H9 (cell line): ENCODE measurements at regions not wholly inside any gene's neighbourhood (a gene's known extent, or its start where the extent isn't known, plus 50 kb on each side); places are given as distances from the start of the nearest gene placed in this dataset.

Experiments
- DNase-seq: peaks from one replicate; pipeline ENCODE4 v3.0.0-alpha.2; 2017
- H2AFZ ChIP-seq: one replicate; pipeline ENCODE4 v1.6.1; 2013; ENCODE audit warnings: mild to moderate bottlenecking, low read length, control low read depth, moderate library complexity
- H2AK5ac ChIP-seq: 2 replicates; pipeline ENCODE4 v1.6.1; 2013; ENCODE audit warnings: low read length, control low read depth, mixed read lengths; ENCODE audit not compliant: insufficient read length
- H2BK120ac ChIP-seq: one replicate; pipeline ENCODE4 v1.6.1; 2013; ENCODE audit warnings: low read depth, mild to moderate bottlenecking, low read length, control low read depth, inconsistent platforms; ENCODE audit not compliant: poor library complexity, severe bottlenecking
- H2BK12ac ChIP-seq: 2 replicates; pipeline ENCODE4 v1.6.1; 2013; ENCODE audit warnings: low read length, control low read depth, mixed read lengths, low read depth; ENCODE audit not compliant: insufficient read length
- H2BK15ac ChIP-seq: 2 replicates; pipeline ENCODE4 v1.6.1; 2013; ENCODE audit warnings: low read depth, low read length, control low read depth
- H2BK20ac ChIP-seq: one replicate; pipeline ENCODE4 v1.6.1; 2013; ENCODE audit warnings: low read depth, mild to moderate bottlenecking, low read length, control low read depth, inconsistent platforms; ENCODE audit not compliant: poor library complexity, severe bottlenecking
- H2BK5ac ChIP-seq: 2 replicates; pipeline ENCODE4 v1.6.1; 2013; ENCODE audit warnings: low read length, control low read depth, mixed read lengths; ENCODE audit not compliant: insufficient read length
- H3K14ac ChIP-seq: 2 replicates; pipeline ENCODE4 v1.6.1; 2013; ENCODE audit warnings: low read length, control low read depth; ENCODE audit not compliant: insufficient read depth
- H3K18ac ChIP-seq: 2 replicates; pipeline ENCODE4 v1.6.1; 2013; ENCODE audit warnings: low read depth, mild to moderate bottlenecking, mixed read lengths, low read length, control low read depth; ENCODE audit not compliant: insufficient read length
- H3K23ac ChIP-seq: 2 replicates; pipeline ENCODE4 v1.6.1; 2013; ENCODE audit warnings: low read length, control low read depth, mixed read lengths, low read depth; ENCODE audit not compliant: insufficient read length
- H3K23me2 ChIP-seq: 2 replicates; pipeline ENCODE4 v1.6.1; 2013; ENCODE audit warnings: low read depth, mild to moderate bottlenecking, mixed read lengths, low read length, control low read depth; ENCODE audit not compliant: insufficient read length, poor library complexity, severe bottlenecking
- H3K27ac ChIP-seq: 2 replicates; pipeline ENCODE4 v1.5.1; 2013; ENCODE audit warnings: low read length, control low read depth, mixed read lengths, low read depth; ENCODE audit not compliant: insufficient read length
- H3K27me3 ChIP-seq: 2 replicates; pipeline ENCODE4 v1.6.1; 2013; ENCODE audit warnings: low read length, control low read depth, inconsistent platforms; ENCODE audit not compliant: insufficient read depth
- H3K4ac ChIP-seq: 2 replicates; pipeline ENCODE4 v1.6.1; 2013; ENCODE audit warnings: low read depth, mild to moderate bottlenecking, control low read depth, inconsistent platforms, low read length, moderate library complexity
- H3K4me1 ChIP-seq: 2 replicates; pipeline ENCODE4 v1.6.1; 2013; ENCODE audit warnings: low read length, control low read depth, inconsistent platforms; ENCODE audit not compliant: insufficient read depth
- H3K4me2 ChIP-seq: 2 replicates; pipeline ENCODE4 v1.6.1; 2013; ENCODE audit warnings: low read length, control low read depth, mixed read lengths; ENCODE audit not compliant: insufficient read length, insufficient read depth
- H3K56ac ChIP-seq: 2 replicates; pipeline ENCODE4 v1.6.1; 2013; ENCODE audit warnings: low read depth, mild to moderate bottlenecking, mixed read lengths, low read length, control low read depth; ENCODE audit not compliant: insufficient read length
- H3K79me1 ChIP-seq: 2 replicates; pipeline ENCODE4 v1.6.1; 2013; ENCODE audit warnings: low read depth, mild to moderate bottlenecking, moderate library complexity, low read length, control low read depth, inconsistent platforms; ENCODE audit not compliant: insufficient read depth, poor library complexity, severe bottlenecking
- H3K79me2 ChIP-seq: 2 replicates; pipeline ENCODE4 v1.6.1; 2013; ENCODE audit warnings: low read length, control low read depth, inconsistent platforms; ENCODE audit not compliant: insufficient read depth
- H3K9ac ChIP-seq: 2 replicates; pipeline ENCODE4 v1.6.1; 2013; ENCODE audit warnings: low read length, control low read depth, mixed read lengths; ENCODE audit not compliant: insufficient read length; ENCODE audit errors: extremely low read depth
- H3K9me3 ChIP-seq: one replicate; pipeline ENCODE4 v1.6.1; 2013; ENCODE audit warnings: low read depth, low read length, inconsistent platforms; ENCODE audit not compliant: control insufficient read depth
- H3T11ph ChIP-seq: one replicate; pipeline ENCODE4 v1.6.1; 2013; ENCODE audit warnings: mild to moderate bottlenecking, low read length, control low read depth, inconsistent platforms
- H4K20me1 ChIP-seq: one replicate; pipeline ENCODE4 v1.6.1; 2013; ENCODE audit not compliant: control insufficient read depth, insufficient read length, insufficient read depth
- H4K5ac ChIP-seq: 2 replicates; pipeline ENCODE4 v1.6.1; 2013; ENCODE audit warnings: low read depth, mild to moderate bottlenecking, mixed read lengths, low read length, control low read depth; ENCODE audit not compliant: insufficient read length
- H4K8ac ChIP-seq: replicated peaks from 2 replicates; pipeline ENCODE4 v1.6.1; 2013; ENCODE audit warnings: low read length, control low read depth, mixed read lengths, low read depth; ENCODE audit not compliant: insufficient read length
- H4K91ac ChIP-seq: 2 replicates; pipeline ENCODE4 v1.6.1; 2013; ENCODE audit warnings: low read depth, mild to moderate bottlenecking, moderate library complexity, mixed read lengths, low read length, control low read depth; ENCODE audit not compliant: insufficient read length
- H3K27ac Mint-ChIP-seq, 3 experiments: 2 replicates in 2 of 3; 3 replicates in 1 of 3; pipeline ENCODE4 v1.8.0; 2020 to 2021; ENCODE audit warnings: mixed read lengths in 3 of 3, mild to moderate bottlenecking in 1 of 3, moderate library complexity in 1 of 3
- H3K27me3 Mint-ChIP-seq: 2 replicates; pipeline ENCODE4 v1.8.0; 2021; ENCODE audit warnings: low read depth, mild to moderate bottlenecking, moderate library complexity, mixed read lengths
- H3K36me3 Mint-ChIP-seq, 3 experiments: 2 replicates in 2 of 3; 3 replicates in 1 of 3; pipeline ENCODE4 v1.8.0; 2020 to 2021; ENCODE audit warnings: low read depth in 3 of 3, mixed read lengths in 3 of 3; ENCODE audit not compliant: insufficient read depth in 1 of 3
- H3K4me1 Mint-ChIP-seq, 2 experiments: 2 replicates each; pipeline ENCODE4 v1.8.0; 2020; ENCODE audit warnings: mixed read lengths in 2 of 2
- H3K4me3 Mint-ChIP-seq, 2 experiments: 2 replicates in 1 of 2; 3 replicates in 1 of 2; pipeline ENCODE4 v1.8.0; 2020 to 2021; ENCODE audit warnings: mild to moderate bottlenecking in 2 of 2, mixed read lengths in 2 of 2, moderate library complexity in 1 of 2
- H3K9me3 Mint-ChIP-seq, 2 experiments: 2 replicates in 1 of 2; 3 replicates in 1 of 2; pipeline ENCODE4 v1.8.0; 2020; ENCODE audit warnings: mild to moderate bottlenecking in 2 of 2, mixed read lengths in 2 of 2, moderate library complexity in 1 of 2
- WGBS: extraction: QIAGEN DNeasy Blood & Tissue Kit; methylation state at CpG from one replicate; pipeline ENCODE4 v1.1.7; 2013; ENCODE audit warnings: missing lambda C conversion rate, low lambda C conversion rate, mixed read lengths; ENCODE audit not compliant: insufficient read length; ENCODE audit errors: extremely low coverage; 5-methylcytosine and 5-hydroxymethylcytosine counted together
- TF ChIP-seq, protein P1 (sequence below): fragments of 200-600 bp; sonication (generic); conservative IDR thresholded peaks from 3 replicates; pipeline ENCODE4 v1.8.0; 2021; ENCODE audit warnings: antibody characterized with exemption, mild to moderate bottlenecking

GRCh38 chr2:163801486-163801885 is 65.7 kb upstream of the FIGN start:
- Histone ChIP-seq H2BK20ac (no peak overlapping the region), H3K9me3 (no peaks in the 10 kb centered on the region), H3K4me1 (no peaks in the 10 kb centered on the region), H4K91ac (no peak overlapping the region), H3K27me3 (no peaks in the 10 kb centered on the region), H3K23me2 (no peaks in the 10 kb centered on the region), H3K27ac (no peak overlapping the region), H3K18ac (no peak overlapping the region), H3K9ac (no peak overlapping the region), H2BK120ac (no peak overlapping the region), H3K56ac (no peak overlapping the region), H2AFZ (no peak overlapping the region), H3K23ac (no peak overlapping the region), H4K20me1 (no peaks in the 10 kb centered on the region), H4K8ac (no peak overlapping the region), H2AK5ac (no peak overlapping the region), H4K5ac (no peak overlapping the region), H2BK12ac (no peak overlapping the region), H3K14ac (no peak overlapping the region), H3K79me1 (no peaks in the 10 kb centered on the region), H3K4me2 (no peak overlapping the region), H3K4ac (no peak overlapping the region), H2BK5ac (no peak overlapping the region), H3K79me2 (no peaks in the 10 kb centered on the region), H2BK15ac (no peak overlapping the region), H3T11ph (no peak overlapping the region)
- Mint-ChIP-seq H3K27ac (no peak overlapping the region), H3K36me3 (no peaks in the 10 kb centered on the region), H3K4me1 (peaks cover 0 to 3% of the 10 kb centered on the region in 2 experiments; a peak in 2 of 4 replicates), H3K9me3 (no peaks in the 10 kb centered on the region), H3K4me3 (no peak overlapping the region), H3K27me3 (no peaks in the 10 kb centered on the region)
- TF ChIP-seq, protein P1, sequence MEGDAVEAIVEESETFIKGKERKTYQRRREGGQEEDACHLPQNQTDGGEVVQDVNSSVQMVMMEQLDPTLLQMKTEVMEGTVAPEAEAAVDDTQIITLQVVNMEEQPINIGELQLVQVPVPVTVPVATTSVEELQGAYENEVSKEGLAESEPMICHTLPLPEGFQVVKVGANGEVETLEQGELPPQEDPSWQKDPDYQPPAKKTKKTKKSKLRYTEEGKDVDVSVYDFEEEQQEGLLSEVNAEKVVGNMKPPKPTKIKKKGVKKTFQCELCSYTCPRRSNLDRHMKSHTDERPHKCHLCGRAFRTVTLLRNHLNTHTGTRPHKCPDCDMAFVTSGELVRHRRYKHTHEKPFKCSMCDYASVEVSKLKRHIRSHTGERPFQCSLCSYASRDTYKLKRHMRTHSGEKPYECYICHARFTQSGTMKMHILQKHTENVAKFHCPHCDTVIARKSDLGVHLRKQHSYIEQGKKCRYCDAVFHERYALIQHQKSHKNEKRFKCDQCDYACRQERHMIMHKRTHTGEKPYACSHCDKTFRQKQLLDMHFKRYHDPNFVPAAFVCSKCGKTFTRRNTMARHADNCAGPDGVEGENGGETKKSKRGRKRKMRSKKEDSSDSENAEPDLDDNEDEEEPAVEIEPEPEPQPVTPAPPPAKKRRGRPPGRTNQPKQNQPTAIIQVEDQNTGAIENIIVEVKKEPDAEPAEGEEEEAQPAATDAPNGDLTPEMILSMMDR: no peak
- DNase-seq: no peak
- WGBS: no CpG with 5 or more reads among the region's 2 CpGs
